NK-92 treated with Interleukin-12 subunit alpha and Interleukin-12 subunit beta, amount 100 ng/mL, for 24 hours (cell line): ENCODE measurements at regions not wholly inside any gene's neighbourhood (a gene's known extent, or its start where the extent isn't known, plus 50 kb on each side); places are given as distances from the start of the nearest gene placed in this dataset.
"Not testable (repeated sequence)": the region's sequence is repeated elsewhere in the genome, so short reads cannot be mapped to it uniquely, and the experiment has no call there.

Experiments
- DNase-seq: peaks from one replicate; lab custom pipeline; 2025; lab: John Stamatoyannopoulos, UW

DNA sequence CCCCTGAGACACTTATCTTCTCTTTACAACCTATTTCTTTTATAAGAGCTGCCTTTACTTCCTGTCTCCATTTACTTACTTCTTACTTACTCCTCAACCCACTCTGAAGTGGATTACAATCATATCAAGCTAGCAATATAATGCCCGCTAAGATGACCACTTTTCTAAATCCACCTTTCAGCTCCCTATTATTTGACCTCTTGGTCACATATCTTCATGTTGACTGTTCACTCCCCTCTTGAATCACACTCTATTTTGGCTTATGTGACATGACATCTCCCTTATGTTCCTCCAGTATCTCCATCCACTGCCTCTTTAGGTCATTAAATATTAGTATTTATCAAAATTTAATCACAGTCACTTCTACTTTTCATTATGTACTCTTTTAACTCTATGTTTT lies 255.3 kb upstream of the TRPC7 start:
- DNase-seq, result no peak

DNA sequence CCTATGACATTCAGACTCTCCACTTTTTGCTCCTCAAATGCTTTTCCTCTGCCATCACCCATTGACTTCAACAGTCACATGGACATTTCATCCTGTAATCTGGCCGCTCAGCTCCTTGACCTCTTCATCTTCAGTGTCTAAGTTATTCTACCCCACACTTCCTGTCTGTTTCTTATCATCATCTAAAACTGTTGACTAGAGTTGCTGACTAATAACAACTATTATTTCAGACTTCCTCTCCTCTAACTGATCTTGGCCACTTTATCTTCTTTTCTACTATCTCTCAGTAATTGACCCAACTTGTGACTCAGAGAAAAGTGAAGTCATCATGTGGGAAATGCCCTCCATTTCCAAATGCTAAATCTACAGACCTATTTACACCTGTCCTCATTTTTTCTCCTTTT lies 254.7 kb upstream of the TRPC7 start:
- DNase-seq, result no peak

DNA sequence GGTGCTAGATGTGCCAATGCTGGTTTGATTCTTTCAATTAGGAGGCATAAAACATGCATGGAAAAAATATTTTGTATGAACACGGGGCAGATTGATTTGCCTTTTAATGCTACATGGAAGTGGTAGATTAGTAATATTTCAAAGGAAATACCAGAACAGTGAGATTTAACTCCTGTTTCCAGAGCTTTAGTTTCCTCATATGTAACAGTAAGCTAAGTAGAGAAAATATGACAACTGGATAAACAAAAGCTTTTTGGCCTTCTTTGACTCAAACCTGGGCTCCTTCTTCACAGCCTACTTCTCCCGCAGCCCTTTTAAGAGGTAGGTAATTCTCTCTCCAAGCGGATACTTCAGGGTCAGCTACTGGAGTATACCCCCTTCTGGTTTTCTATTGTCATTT lies 254.2 kb upstream of the TRPC7 start:
- no peak for DNase-seq

DNA sequence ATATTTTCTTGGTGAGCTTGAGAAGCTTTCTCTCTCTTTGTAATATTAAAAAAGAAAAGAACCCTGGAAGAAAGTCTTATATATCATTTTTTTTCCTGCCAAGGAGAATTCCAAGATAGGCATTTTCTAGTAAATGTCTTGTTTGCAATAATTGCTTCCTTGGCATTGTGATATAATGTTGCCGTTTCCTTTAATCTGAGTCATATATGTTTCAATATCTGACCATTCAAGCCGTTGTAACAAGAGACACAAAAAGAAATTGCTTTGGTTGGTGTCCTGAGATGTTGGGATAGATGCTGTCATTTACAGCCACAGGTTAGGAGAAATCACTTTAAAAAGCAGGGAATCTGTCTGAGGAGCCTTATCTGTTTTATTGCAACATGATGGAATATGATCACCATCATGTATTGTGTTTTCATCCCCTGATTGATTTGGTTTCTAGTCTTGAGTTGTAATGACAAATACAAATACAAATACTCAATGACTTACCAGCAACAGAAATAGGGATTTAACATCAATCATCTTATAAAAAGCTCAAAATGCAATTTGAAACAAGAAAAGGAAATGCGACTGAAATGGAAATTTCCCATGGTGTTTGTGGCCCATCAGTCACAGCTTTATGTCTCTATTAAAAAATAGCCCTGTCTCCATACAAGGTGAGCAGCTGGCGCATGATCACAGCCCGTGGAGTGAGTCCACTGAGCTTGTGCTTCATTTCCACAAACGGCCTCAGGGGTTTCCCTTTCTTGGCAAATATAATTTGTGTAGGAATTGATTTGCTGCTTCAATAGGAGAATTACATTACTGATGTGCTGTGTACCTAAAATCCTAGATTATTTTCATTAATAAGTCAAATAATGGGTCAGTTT lies 250.1 kb upstream of the TRPC7 start:
- DNase-seq, result no peak

DNA sequence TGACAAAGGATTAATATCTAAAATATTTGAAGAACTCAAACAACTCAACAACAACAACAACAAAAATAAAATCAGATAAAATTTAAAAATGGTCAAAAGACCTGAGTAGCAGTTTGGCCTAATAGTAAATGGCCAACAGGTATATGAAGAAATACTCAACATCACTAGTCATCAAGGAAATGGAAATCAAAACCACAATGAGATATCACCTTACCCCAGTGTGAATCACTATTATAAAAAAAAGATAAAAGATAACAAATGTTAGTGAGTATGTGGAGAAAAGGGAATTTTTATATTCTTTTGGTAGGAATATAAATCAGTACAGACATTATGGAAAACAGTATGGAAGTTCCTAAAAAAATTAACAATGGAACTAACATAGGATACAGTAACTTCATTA lies 247.9 kb upstream of the TRPC7 start:
- no peak for DNase-seq

DNA sequence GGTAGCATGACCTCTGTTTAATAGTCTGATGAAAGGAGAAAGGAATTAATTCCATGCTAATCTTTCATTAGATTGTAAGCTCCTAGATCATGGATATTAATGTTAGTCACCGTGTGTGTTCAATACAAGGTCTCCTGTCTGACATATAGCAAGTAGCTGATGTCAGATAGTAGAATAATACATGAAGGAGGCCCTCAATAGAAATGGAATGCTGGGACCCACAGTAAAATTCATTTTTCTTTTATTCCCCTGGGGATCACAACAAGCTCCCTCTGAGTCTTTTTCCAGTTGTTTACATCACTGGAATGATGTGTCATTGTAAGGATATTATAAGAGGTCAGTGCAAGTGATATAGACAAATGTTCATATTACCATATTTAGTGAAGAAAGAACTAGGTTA lies 240.3 kb upstream of the TRPC7 start:
- DNase-seq, result no peak

DNA sequence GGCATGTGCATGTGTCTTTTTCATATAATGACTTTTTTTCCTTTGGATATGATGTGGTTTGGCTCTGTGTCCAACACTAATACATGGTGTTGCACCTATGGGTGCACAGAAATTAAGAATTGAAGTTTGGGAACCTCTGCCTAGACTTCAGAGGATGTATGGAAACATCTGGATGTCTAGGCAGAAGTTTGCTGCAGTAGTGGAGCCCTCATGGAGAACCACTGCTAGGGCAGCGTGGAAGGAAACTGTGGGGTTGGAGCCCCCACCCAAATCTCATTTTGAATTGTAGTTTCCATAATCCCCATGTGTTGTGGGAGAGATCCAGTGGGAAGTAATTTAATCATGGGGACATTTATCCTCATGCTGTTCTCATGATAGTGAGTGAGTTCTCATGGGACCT lies 235.0 kb upstream of the TRPC7 start:
- DNase-seq, result no peak

DNA sequence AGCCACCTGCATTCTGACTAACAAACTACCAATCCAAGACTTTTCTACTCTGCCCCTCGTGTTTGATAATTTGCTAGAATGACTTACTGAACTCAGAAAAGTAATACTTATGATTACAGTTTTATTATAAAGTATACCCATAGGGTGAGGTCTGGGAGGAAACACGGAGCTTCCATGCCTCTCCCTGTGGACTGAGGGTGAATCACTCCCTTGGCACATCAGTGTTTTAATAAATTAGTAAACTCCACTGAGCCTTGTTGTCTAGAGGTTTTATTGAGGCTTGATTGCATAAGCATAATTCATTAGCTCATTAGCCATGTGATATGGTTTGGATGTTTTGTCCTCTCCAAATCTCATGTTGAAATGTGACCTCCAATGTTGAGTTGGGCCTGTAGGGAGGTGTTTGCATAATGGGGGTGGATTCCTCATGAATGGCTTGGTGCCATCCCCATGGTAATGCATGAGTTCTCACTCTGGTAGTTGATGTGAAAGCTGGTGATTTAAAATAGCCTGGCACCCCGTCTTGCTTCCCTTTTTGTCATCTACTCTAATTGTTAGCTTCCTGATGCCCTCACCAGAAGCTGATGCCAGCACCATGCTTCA lies 233.6 kb upstream of the TRPC7 start:
- no peak for DNase-seq

DNA sequence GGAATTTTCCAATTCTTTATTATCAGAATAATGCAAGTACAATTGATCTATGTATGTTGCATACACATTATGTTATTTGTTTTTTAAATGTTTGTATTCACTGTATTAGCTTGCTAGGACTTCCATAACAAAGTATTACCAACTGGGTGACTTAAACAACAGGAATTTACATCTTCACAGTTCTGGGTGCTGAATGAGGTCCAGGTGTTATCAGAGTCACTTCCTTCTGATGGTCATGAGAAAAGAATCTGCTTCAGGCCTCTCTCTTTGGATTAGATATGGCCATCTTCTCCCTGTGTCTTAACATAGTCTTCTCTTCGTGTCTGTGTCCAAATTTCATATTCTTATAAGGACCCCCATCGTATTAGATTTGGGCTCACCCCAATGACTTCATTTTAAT lies 229.1 kb upstream of the TRPC7 start:
- DNase-seq, result no peak

DNA sequence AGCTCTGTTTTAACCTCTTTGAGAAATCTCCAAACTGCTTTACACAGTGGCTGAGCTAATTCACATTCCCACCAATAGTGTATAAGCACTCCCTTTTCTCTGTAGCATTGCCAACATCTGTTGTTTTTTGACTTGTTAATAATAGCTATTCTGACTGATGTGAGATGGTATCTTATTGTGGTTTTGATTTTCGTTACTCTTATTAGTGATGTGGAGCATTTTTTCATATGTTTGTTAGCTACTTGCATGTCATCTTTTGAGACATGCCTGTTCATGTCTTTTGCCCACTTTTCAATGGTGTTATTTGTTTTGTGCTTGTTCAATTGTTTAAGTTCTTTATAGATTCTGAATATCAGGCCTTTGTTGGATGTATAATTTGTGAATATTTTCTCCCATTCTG lies 225.2 kb upstream of the TRPC7 start:
- DNase-seq, result no peak

DNA sequence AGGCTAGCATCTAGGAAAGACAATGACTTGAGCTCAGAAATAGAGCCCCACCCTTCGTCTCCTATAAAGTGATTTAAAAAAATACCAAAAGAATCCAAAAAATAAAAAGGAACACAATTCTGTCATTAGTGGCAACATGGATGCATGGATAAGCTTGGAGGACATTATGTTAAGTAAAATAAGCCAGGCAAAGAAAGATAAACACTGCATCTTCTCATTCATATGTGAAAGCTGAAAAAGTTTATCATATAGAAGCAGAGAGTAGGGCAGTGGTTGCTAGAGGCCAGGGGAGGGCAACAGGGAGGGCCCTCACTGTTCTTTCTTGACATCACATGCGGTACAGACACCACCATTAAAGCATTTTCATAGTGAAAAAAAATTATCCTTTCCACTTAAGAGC lies 220.9 kb upstream of the TRPC7 start:
- no peak for DNase-seq

DNA sequence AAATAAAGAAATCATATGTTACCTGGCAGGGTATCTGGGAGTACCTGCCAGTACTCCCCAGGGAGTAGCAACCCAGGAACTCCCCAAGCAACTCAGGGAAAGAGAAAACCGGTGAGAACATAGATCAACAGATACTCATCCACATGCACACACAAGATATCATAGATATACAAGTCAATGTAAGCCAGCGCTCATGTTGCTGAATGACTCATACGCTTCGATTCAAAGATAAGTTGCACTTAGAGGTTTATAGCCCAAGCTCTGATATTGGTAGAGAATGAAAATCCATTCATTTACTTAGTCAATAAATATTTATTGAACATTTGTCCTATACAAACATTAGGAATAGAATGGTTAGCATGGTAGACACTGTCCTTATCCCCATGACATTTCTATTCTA lies 219.1 kb upstream of the TRPC7 start:
- DNase-seq, result no peak

DNA sequence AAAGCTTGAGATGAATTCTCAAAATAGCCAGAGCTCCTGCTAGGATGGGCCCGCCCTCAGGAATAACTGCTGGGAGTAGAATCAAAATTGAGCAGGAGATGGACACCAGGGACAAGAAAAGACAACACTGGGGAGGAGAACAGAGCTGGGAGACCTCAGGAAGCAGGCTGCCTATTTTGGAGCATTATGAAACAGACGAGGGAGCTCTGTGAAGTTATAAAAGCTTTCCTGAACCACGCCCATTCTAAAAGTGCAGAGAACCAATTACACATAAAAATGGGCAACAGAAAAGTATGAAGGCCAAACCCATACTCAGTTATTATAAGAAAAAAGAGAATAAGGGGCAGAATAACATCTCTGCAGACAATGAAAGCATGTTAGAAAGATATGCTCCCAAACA lies 213.9 kb upstream of the TRPC7 start:
- no peak for DNase-seq

DNA sequence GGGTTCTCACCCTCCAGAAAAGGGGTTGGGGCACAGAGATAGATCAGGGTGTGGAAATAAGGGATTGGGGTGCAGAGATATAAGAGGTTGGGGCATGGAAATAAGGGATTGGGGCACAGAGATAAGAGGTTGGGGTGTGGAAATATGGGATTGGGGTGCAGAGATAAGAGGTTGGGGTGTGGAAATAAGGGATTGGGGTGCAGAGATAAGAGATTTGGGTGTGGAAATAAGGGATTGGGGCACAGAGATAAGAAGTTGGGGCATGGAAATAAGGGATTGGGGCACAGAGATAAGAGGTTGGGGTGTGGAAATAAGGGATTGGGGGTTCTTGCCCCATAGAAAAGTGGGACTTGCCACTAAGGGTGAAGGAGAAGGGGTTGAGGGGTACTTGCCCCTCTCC lies 204.5 kb upstream of the TRPC7 start:
- DNase-seq, result not testable (repeated sequence)

DNA sequence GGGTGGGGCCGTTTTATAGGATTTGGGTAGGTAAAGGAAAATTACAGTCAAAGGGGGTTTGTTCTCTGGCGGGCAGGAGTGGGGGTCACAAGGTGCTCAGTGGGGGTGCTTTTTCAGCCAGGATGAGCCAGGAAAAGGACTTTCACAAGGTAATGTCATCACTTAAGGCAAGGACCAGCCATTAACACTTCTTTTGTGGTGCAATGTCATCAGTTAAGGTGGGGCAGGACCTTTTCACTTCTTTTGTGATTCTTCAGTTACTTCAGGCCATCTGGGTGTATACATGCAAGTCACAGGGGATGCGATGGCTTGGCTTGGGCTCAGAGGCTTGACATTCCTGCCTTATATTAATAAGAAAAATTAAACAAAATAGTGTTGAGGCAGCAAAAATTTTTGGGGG lies 200.1 kb upstream of the TRPC7 start:
- DNase-seq, result not testable (repeated sequence)

DNA sequence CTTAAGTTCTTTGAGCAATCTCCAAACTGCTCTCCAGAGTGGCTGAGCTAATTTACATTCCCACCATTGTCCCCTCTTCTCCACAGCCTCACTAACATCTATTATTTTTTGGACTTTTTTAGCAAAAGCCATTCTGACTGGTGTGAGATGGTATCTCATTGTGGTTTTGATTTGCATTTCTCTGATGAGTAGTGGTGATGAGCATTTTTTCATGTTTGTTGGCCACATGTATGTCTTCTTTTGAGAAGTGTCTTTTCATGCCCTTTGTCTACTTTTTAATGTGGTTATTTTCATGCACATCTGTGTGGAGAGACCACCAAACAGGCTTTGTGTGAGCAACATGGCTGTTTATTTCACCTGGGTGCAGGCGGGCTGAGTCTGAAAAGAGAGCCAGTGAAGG lies 199.7 kb upstream of the TRPC7 start:
- DNase-seq, result not testable (repeated sequence)

DNA sequence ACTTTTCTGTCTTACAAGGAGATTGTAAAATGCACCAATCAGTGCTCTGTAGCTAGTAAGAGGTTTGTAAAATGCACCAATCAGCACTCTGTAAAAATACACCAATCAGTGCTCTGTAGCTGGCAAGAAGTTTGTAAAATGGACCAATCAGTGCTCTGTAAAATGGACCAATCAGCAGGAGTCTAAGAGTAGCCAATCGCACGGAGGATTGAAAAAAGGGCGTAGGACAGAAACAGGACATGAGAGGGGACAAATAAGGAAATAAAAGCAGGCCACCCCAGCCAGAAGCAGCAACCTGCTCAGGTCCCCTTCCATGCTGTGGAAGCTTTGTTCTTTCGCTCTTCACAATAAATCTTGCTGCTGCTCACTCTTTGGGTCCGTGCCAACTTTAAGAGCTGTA lies 199.1 kb upstream of the TRPC7 start:
- DNase-seq, result not testable (repeated sequence)

DNA sequence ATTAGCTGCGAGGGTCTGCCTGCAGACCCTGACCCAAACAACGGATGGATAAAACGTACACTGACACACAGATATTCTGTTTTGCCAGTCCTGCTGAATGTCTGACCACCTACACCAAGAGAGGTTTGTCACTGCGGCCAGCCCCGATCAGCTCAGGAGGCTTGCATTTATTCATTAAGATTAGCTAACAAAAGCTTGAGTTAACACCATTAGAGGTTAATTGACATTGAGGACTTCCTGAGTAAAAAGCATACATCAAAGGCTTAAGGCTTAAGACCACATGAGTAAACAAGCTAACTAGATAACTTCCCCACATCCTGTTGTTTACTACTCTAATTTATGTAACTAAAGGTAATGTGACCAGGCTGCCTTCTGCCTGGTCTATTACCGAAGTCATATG lies 198.1 kb upstream of the TRPC7 start:
- no peak for DNase-seq

DNA sequence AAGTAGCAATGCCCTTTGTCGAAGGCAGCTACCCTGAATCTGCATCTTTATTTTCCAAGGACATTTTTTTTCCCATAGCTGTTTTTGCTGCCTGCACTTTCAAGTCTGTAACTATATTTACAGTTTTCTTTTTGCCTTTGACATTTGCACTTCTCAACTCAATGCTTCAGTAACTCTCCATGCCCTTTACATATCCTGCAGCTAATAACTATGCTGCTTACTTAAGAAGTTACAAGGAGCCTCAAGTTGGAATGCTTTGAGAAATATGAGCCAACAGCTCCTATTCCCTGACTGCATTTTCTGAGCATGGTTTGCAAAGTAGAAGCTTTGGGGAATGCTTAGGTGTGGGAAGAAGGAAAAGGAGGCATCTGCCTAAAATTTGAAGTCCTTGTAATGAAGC lies 194.8 kb upstream of the TRPC7 start:
- DNase-seq, result no peak

DNA sequence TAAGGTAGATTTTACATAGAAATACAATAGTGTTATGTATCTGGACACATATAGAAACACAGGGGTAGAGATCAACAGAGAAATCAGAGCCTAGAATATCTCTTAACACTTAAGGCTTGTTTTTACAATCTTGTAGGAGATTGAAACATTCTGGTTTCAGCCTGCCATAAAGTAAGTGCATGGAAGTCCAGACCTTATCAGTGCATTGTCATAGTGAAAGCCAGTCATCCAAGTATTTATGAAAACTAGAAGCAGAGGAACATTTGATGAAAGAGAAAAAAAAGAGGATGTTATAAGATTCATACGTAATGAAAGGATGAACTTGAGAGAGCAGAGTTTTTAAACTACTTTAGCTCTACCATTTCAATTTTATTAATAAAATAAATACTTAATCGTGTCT lies 194.3 kb upstream of the TRPC7 start:
- DNase-seq, result no peak

DNA sequence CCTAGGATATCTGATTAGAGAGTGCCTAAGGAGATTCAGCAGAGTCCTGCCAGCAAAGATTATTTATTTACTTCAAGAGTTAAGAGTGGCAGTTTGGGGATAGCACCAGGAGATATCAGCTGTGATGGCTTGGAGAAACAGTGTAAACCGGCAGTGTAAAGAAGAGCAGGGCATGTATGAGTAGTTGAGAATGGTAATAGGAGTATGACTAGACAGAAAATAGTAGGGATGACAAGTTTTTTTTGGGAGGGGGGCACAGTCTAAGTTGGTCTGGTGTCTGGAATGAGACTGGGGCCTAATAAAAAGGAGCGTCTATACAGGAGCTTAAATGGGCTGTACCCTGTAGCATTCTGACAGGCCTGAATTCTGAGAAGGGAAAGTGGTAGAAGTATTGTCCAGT lies 181.8 kb upstream of the TRPC7 start:
- DNase-seq, result not testable (repeated sequence)

DNA sequence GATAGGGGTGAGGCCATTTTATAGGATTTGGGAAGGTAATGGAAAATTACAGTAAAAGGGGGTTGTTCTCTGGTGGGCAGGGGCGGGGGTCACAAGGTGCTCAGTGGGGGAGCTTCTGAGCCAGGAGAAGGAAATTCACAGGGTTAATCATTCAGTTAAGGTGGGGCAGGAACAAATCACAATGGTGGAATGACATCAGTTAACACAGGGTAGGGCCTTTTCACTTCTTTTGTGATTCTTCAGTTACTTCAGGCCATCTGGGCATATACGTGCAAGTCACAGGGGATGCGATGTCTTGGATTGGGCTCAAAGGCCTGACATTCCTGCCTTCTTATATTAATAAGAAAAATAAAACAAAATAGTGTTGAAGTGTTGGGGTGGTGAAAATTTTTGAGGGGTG lies 181.1 kb upstream of the TRPC7 start:
- DNase-seq, result not testable (repeated sequence)

DNA sequence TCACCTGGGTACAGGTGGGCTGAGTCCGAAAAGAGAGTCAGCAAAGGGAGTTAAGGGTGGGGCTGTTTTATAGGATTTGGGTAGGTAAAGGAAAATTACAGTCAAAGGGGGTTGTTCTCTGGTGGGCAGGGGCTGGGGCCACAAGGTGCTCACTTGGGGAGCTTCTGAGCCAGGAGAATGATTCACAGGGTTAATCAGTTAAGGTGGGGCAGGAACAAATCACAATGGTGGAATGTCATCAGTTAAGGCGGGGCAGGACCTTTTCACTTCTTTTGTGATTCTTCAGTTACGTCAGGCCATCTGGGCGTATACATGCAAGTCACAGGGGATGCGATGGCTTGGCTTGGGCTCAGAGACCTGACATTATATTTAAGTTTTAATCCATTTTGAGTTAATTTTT lies 179.7 kb upstream of the TRPC7 start:
- DNase-seq, result not testable (repeated sequence)

DNA sequence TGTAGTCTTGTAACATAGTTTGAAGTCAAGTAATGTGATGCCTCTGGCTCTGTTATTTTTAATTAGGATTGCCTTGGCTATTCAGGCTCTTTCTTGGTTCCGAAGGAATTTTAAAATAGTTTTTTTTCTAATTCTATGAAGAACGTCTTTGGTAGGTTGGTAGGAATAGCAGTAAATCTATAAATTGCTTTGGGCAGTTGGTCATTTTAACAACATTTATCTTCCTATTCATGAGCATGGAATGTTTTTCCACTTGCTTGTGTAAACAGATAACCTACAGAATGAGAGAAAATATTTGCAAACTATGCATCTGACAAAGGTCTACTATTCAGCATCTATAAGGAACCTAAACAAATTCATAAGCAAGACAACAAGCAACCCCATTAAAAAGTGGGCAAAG lies 173.2 kb upstream of the TRPC7 start:
- DNase-seq, result no peak
